ENCODE measurements at regions not wholly inside any gene's neighbourhood (a gene's known extent, or its start where the extent isn't known, plus 50 kb on each side); places are given as distances from the start of the nearest gene placed in this dataset.

DNA sequence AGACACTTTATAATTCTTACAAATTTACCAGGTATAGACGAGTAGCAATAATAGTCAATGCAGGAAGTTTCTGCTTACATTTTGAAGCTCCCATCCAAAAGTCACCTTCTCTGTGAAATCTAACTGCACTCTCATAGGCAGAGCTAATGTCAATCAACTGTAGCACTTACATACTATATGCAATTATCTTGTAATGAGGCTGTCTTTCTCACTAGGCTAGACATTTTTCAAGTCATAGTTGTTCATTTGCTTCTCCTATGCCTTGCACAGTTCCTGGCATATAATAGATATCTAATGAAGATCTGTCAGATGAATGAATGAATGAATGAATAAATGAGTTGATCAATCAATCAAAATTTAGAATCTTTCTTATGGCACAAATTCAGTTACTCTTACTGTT, 273.0 kb upstream of the DAB1 start:
- POLR2A ChIA-PET = no interaction called here
- no peak for ATAC-seq (ENCODE audit: low read depth)
- CTCF ChIA-PET = interaction anchor here (0.6 kb wide), 1 partner anchor 84 kb away, joined by 3 read pairs; no protein-coding TSS in a partner anchor
- TF ChIP-seq, protein P1, sequence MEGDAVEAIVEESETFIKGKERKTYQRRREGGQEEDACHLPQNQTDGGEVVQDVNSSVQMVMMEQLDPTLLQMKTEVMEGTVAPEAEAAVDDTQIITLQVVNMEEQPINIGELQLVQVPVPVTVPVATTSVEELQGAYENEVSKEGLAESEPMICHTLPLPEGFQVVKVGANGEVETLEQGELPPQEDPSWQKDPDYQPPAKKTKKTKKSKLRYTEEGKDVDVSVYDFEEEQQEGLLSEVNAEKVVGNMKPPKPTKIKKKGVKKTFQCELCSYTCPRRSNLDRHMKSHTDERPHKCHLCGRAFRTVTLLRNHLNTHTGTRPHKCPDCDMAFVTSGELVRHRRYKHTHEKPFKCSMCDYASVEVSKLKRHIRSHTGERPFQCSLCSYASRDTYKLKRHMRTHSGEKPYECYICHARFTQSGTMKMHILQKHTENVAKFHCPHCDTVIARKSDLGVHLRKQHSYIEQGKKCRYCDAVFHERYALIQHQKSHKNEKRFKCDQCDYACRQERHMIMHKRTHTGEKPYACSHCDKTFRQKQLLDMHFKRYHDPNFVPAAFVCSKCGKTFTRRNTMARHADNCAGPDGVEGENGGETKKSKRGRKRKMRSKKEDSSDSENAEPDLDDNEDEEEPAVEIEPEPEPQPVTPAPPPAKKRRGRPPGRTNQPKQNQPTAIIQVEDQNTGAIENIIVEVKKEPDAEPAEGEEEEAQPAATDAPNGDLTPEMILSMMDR (IDR thresholded peaks at IDR 0.05) = no peak
- no peak for TF ChIP-seq EZH2 (IDR thresholded peaks at IDR 0.05; ENCODE audit: borderline replicate concordance, insufficient read depth, low read depth, low read length, poor library complexity, severe bottlenecking)
- Histone ChIP-seq H3K27ac (ENCODE audit: low read length in 2 of 2) (no peak overlapping the region), H3K27me3 (replicated peaks in 1 of 4; ENCODE audit: control extremely low read depth in 1 of 4, control insufficient read depth in 3 of 4, insufficient read depth in 4 of 4, low read length in 3 of 4) (no peaks in the 10 kb centered on the region), H3K79me2 (ENCODE audit: control insufficient read depth, insufficient read depth, low read length) (no peaks in the 10 kb centered on the region), H3K36me3 (replicated peaks in 1 of 2; ENCODE audit: control extremely low read depth in 1 of 2, control insufficient read depth in 1 of 2, extremely low read depth in 1 of 2, insufficient read depth in 2 of 2, low read length in 1 of 2) (no peaks in the 10 kb centered on the region), H4K20me1 (ENCODE audit: control insufficient read depth, insufficient read depth, low read length, poor library complexity, severe bottlenecking) (no peaks in the 10 kb centered on the region), H3K4me2 (replicated peaks; ENCODE audit: low read depth, low read length, poor library complexity, severe bottlenecking) (no peak overlapping the region), H3K4me3 (ENCODE audit: control extremely low read depth in 1 of 5, extremely low read depth in 1 of 5, insufficient read depth in 1 of 5, low read depth in 2 of 5, low read length in 4 of 5) (no peak overlapping the region), H3K9ac (ENCODE audit: low read length) (no peak overlapping the region), H3K4me1 (ENCODE audit: control insufficient read depth in 2 of 2, insufficient read depth in 2 of 2, low read length in 2 of 2) (no peaks in the 10 kb centered on the region), H3K9me3 (ENCODE audit: control extremely low read depth in 1 of 3, control insufficient read depth in 2 of 3, insufficient read depth in 1 of 3, low read length in 2 of 3) (peaks cover 0 to 7% (median 0%) of the 10 kb centered on the region in 3 donors), H2AFZ (ENCODE audit: insufficient read depth, low read depth, low read length, poor library complexity, severe bottlenecking) (no peak overlapping the region)
- Mint-ChIP-seq H3K9me3 (ENCODE audit: insufficient read depth) (peaks cover 2% of the 10 kb centered on the region), H3K27me3 (no peaks in the 10 kb centered on the region), H3K27ac (no peak overlapping the region), H3K4me3 (no peak overlapping the region), H3K4me1 (no peaks in the 10 kb centered on the region)
- intact Hi-C loops (cut with micrococcal nuclease) = no loop called here
- DNase-seq = no peak
- no CpG with 5 or more reads among the region's 1 CpG for WGBS (ENCODE audit: insufficient coverage)

GRCh38 chr1:57696043-57696442, 272.2 kb upstream of the DAB1 start:
- ChIA-PET CTCF (no interaction called here), POLR2A (no interaction called here)
- intact Hi-C loops (cut with micrococcal nuclease) = no loop called here
- Histone ChIP-seq H4K20me1 (ENCODE audit: control insufficient read depth, insufficient read depth, low read length, poor library complexity, severe bottlenecking) (no peaks in the 10 kb centered on the region), H3K36me3 (replicated peaks in 1 of 2; ENCODE audit: control extremely low read depth in 1 of 2, control insufficient read depth in 1 of 2, extremely low read depth in 1 of 2, insufficient read depth in 2 of 2, low read length in 1 of 2) (no peaks in the 10 kb centered on the region), H3K4me3 (ENCODE audit: control extremely low read depth in 1 of 5, extremely low read depth in 1 of 5, insufficient read depth in 1 of 5, low read depth in 2 of 5, low read length in 4 of 5) (no peak overlapping the region), H2AFZ (ENCODE audit: insufficient read depth, low read depth, low read length, poor library complexity, severe bottlenecking) (no peak overlapping the region), H3K9me3 (ENCODE audit: control extremely low read depth in 1 of 3, control insufficient read depth in 2 of 3, insufficient read depth in 1 of 3, low read length in 2 of 3) (peaks cover 0 to 7% (median 0%) of the 10 kb centered on the region in 3 donors), H3K4me1 (ENCODE audit: control insufficient read depth in 2 of 2, insufficient read depth in 2 of 2, low read length in 2 of 2) (no peaks in the 10 kb centered on the region), H3K9ac (ENCODE audit: low read length) (no peak overlapping the region), H3K27ac (ENCODE audit: low read length in 2 of 2) (no peak overlapping the region), H3K4me2 (replicated peaks; ENCODE audit: low read depth, low read length, poor library complexity, severe bottlenecking) (no peak overlapping the region), H3K27me3 (replicated peaks in 1 of 4; ENCODE audit: control extremely low read depth in 1 of 4, control insufficient read depth in 3 of 4, insufficient read depth in 4 of 4, low read length in 3 of 4) (no peaks in the 10 kb centered on the region), H3K79me2 (ENCODE audit: control insufficient read depth, insufficient read depth, low read length) (no peaks in the 10 kb centered on the region)
- no peak for TF ChIP-seq EZH2 (IDR thresholded peaks at IDR 0.05; ENCODE audit: borderline replicate concordance, insufficient read depth, low read depth, low read length, poor library complexity, severe bottlenecking)
- H3K4me1 Mint-ChIP-seq = no peaks in the 10 kb centered on the region
- ATAC-seq (ENCODE audit: low read depth) (no peak), DNase-seq (no peak)
- 13% methylated on average over 1 of the region's 2 CpGs for WGBS (ENCODE audit: insufficient coverage)
- H3K9me3 Mint-ChIP-seq (ENCODE audit: insufficient read depth) = peaks cover 2% of the 10 kb centered on the region
- no peak overlapping the region for H3K4me3 Mint-ChIP-seq
- H3K27ac Mint-ChIP-seq = no peak overlapping the region
- H3K27me3 Mint-ChIP-seq = no peaks in the 10 kb centered on the region
